ENCODE measurements at regions not wholly inside any gene's neighbourhood (a gene's known extent, or its start where the extent isn't known, plus 50 kb on each side); places are given as distances from the start of the nearest gene placed in this dataset.

GRCh38 chr6:133804265-133804664 is 84.6 kb upstream of the TCF21 start:
- no peak for TF ChIP-seq CTCF (IDR thresholded peaks at IDR 0.05; ENCODE audit: poor library complexity, severe bottlenecking)
- no peak for TF ChIP-seq EZH2 (IDR thresholded peaks at IDR 0.05; ENCODE audit: borderline replicate concordance, insufficient read depth, low read length, poor library complexity, severe bottlenecking)
- TF ChIP-seq SMC3 (conservative IDR thresholded peaks at IDR 0.05; ENCODE audit: poor library complexity): no peak
- TF ChIP-seq POLR2AphosphoS5 (IDR thresholded peaks at IDR 0.05): no peak

Data from neural cell (in vitro differentiated cells).